SK-N-SH treated with all-trans-retinoic acid at 6 μM for 48 hours (cell line): ENCODE measurements at regions not wholly inside any gene's neighbourhood (a gene's known extent, or its start where the extent isn't known, plus 50 kb on each side); places are given as distances from the start of the nearest gene placed in this dataset.

Experiments
- ATAC-seq: fragments of 200-7000 bp; cut with Tn5 transposase; 3 replicates; pipeline ENCODE4 v1.9.1; 2020; ENCODE audit warnings: mild to moderate bottlenecking, moderate library complexity
- ARNTL ChIP-seq: fragments of 450-650 bp; formaldehyde crosslinking; IDR thresholded peaks from 2 replicates; pipeline ENCODE4 v1.5.0; 2020; ENCODE audit warnings: low read depth, mild to moderate bottlenecking, moderate library complexity, borderline replicate concordance
- BACH2 ChIP-seq: fragments of 250-450 bp; sonication (Bioruptor Pico); IDR thresholded peaks from 2 replicates; pipeline ENCODE4 v1.9.0; 2021; ENCODE audit warnings: mild to moderate bottlenecking, borderline replicate concordance
- CSDC2 ChIP-seq: fragments of 250-450 bp; sonication (Bioruptor Pico); IDR thresholded peaks from 2 replicates; pipeline ENCODE4 v1.5.0; 2020; ENCODE audit warnings: mild to moderate bottlenecking, moderate library complexity
- ESRRG ChIP-seq: fragments of 250-450 bp; sonication (Bioruptor Pico); IDR thresholded peaks from 2 replicates; pipeline ENCODE4 v1.6.1; 2021; ENCODE audit warnings: mild to moderate bottlenecking
- GLIS3 ChIP-seq: fragments of 250-450 bp; sonication (Bioruptor Pico); IDR thresholded peaks from 2 replicates; pipeline ENCODE4 v1.5.0; 2020; ENCODE audit warnings: mild to moderate bottlenecking, moderate library complexity
- ISL1 ChIP-seq: fragments of 250-450 bp; sonication (Bioruptor Pico); IDR thresholded peaks from 2 replicates; pipeline ENCODE4 v2.1.2; 2022; ENCODE audit warnings: mild to moderate bottlenecking, moderate library complexity
- OSR1 ChIP-seq: fragments of 250-450 bp; sonication (Bioruptor Pico); IDR thresholded peaks from 2 replicates; pipeline ENCODE4 v1.8.0; 2022; ENCODE audit warnings: moderate library complexity, mild to moderate bottlenecking, inconsistent platforms
- PATZ1 ChIP-seq: fragments of 250-450 bp; sonication (Bioruptor Pico); IDR thresholded peaks from 2 replicates; pipeline ENCODE4 v1.8.0; 2020; ENCODE audit warnings: mild to moderate bottlenecking, moderate library complexity, borderline replicate concordance
- POU6F1 ChIP-seq: fragments of 250-450 bp; sonication (Bioruptor Pico); IDR thresholded peaks from 2 replicates; pipeline ENCODE4 v1.8.0; 2021; ENCODE audit warnings: low read depth, mild to moderate bottlenecking, moderate library complexity, borderline replicate concordance
- PPARA ChIP-seq: fragments of 250-450 bp; sonication (Bioruptor Pico); IDR thresholded peaks from 2 replicates; pipeline ENCODE4 v1.5.0; 2020; ENCODE audit warnings: mild to moderate bottlenecking, borderline replicate concordance
- RARB ChIP-seq: fragments of 250-450 bp; sonication (Bioruptor Pico); IDR thresholded peaks from 2 replicates; pipeline ENCODE4 v1.8.0; 2021; ENCODE audit warnings: mild to moderate bottlenecking, moderate library complexity
- SNAI2 ChIP-seq: fragments of 250-450 bp; sonication (Bioruptor Pico); IDR thresholded peaks from 2 replicates; pipeline ENCODE4 v1.5.0; 2020; ENCODE audit warnings: mild to moderate bottlenecking, moderate library complexity
- TCF4 ChIP-seq: fragments of 250-450 bp; sonication (Bioruptor Pico); IDR thresholded peaks from 2 replicates; pipeline ENCODE4 v1.8.0; 2021; ENCODE audit warnings: mild to moderate bottlenecking, moderate library complexity, borderline replicate concordance
- TOX ChIP-seq: fragments of 250-450 bp; sonication (Bioruptor Pico); IDR thresholded peaks from 2 replicates; pipeline ENCODE4 v1.8.0; 2021; ENCODE audit warnings: mild to moderate bottlenecking, moderate library complexity, borderline replicate concordance
- TSHZ2 ChIP-seq: fragments of 250-450 bp; sonication (Bioruptor Pico); IDR thresholded peaks from 2 replicates; pipeline ENCODE4 v1.5.0; 2020; ENCODE audit warnings: mild to moderate bottlenecking, moderate library complexity
- ZC3H10 ChIP-seq: fragments of 250-450 bp; sonication (Bioruptor Pico); IDR thresholded peaks from 2 replicates; pipeline ENCODE4 v1.5.1; 2021; ENCODE audit warnings: mild to moderate bottlenecking, moderate library complexity
- ZFP3 ChIP-seq: fragments of 250-450 bp; sonication (Bioruptor Pico); IDR thresholded peaks from 2 replicates; pipeline ENCODE4 v1.5.0; 2020; ENCODE audit warnings: mild to moderate bottlenecking, moderate library complexity
- ZFP30 ChIP-seq: fragments of 450-650 bp; formaldehyde crosslinking; IDR thresholded peaks from 2 replicates; pipeline ENCODE4 v1.5.0; 2022; ENCODE audit warnings: mild to moderate bottlenecking, moderate library complexity
- ZNF565 ChIP-seq: fragments of 450-650 bp; formaldehyde crosslinking; conservative IDR thresholded peaks from 2 replicates; pipeline ENCODE4 v1.5.0; 2020; ENCODE audit warnings: low read depth, mild to moderate bottlenecking, moderate library complexity
- ZNF70 ChIP-seq: fragments of 450-650 bp; formaldehyde crosslinking; IDR thresholded peaks from 2 replicates; pipeline ENCODE4 v1.5.0; 2020; ENCODE audit warnings: mild to moderate bottlenecking, moderate library complexity
- ZNF8 ChIP-seq: fragments of 450-650 bp; formaldehyde crosslinking; IDR thresholded peaks from 2 replicates; pipeline ENCODE4 v1.5.0; 2020; ENCODE audit warnings: mild to moderate bottlenecking, moderate library complexity

GRCh38 chr2:188676010-188676400, 298.2 kb upstream of the COL3A1 start:
- TF ChIP-seq ZC3H10 (CRISPR knock-in tag) (no peak), TCF4 (CRISPR knock-in tag) (no peak), PATZ1 (peak; percentile 70; the same call in 1 of the 2 replicates)
- ATAC-seq: peak; percentile 74

GRCh38 chr2:188677142-188677541, 297.0 kb upstream of the COL3A1 start:
- peak; percentile 49; the same call in 1 of the 2 replicates for TF ChIP-seq ISL1 (CRISPR knock-in tag)
- TF ChIP-seq ARNTL (CRISPR knock-in tag): no peak
- TF ChIP-seq, all 23 proteins: peak for 1
- no peak for ATAC-seq

GRCh38 chr2:188678882-188679281, 295.3 kb upstream of the COL3A1 start:
- TF ChIP-seq PPARA (CRISPR knock-in tag) (no peak), ZNF565 (CRISPR knock-in tag) (no peak), ZFP3 (no peak), ZNF70 (CRISPR knock-in tag) (no peak), BACH2 (no peak), TCF4 (CRISPR knock-in tag) (no peak), ISL1 (CRISPR knock-in tag) (peak; percentile 78)
- ATAC-seq: no peak

- TF ChIP-seq POU6F1 (no peak), ESRRG (CRISPR knock-in tag) (no peak), ARNTL (CRISPR knock-in tag) (no peak), RARB (CRISPR knock-in tag) (no peak), TCF4 (CRISPR knock-in tag) (no peak), ZFP30 (no peak), SNAI2 (CRISPR knock-in tag) (no peak), ZC3H10 (CRISPR knock-in tag) (no peak), BACH2 (no peak), PATZ1 (no peak), TOX (no peak), ZNF565 (CRISPR knock-in tag) (no peak)
- ATAC-seq: no peak
Observed at GRCh38 chr2:188682838-188683237, 291.3 kb upstream of the COL3A1 start.

GRCh38 chr2:188684795-188685194, 289.4 kb upstream of the COL3A1 start:
- no peak for ATAC-seq

More at GRCh38 chr2:188684795-188685194, 289.4 kb upstream of the COL3A1 start:
- TF ChIP-seq OSR1 (CRISPR knock-in tag) (no peak), TCF4 (CRISPR knock-in tag) (no peak), ZFP30 (no peak), TOX (no peak), ZC3H10 (CRISPR knock-in tag) (no peak), ZNF8 (CRISPR knock-in tag) (no peak), RARB (CRISPR knock-in tag) (no peak), PPARA (CRISPR knock-in tag) (no peak), BACH2 (no peak), TSHZ2 (CRISPR knock-in tag) (no peak), CSDC2 (CRISPR knock-in tag) (no peak), GLIS3 (CRISPR knock-in tag) (no peak), ESRRG (CRISPR knock-in tag) (no peak), PATZ1 (no peak)
